ENCODE measurements at regions not wholly inside any gene's neighbourhood (a gene's known extent, or its start where the extent isn't known, plus 50 kb on each side); places are given as distances from the start of the nearest gene placed in this dataset.
"Not testable (repeated sequence)": the region's sequence is repeated elsewhere in the genome, so short reads cannot be mapped to it uniquely, and the experiment has no call there.

DNA sequence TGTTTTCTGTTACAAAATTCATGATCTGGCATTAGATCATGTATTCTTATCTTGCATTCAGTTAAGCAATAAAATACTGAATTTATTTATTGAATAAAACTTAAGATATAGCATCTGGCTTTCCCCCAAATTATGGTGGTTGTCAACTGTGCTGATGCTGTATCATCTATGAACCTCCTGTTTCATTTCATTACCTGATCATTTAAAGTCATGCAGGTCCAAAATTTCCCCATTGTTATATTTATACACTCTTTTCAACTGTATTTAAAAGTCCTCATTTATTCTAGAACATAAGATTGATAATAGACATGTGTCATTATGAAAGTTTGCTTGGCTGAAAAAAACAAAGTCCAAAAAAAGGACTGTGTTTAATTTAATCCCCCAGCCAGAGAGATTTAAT is 627.4 kb upstream of the ADGRB3 start:
- DNase-seq: no peak

GRCh38 chr6:67986694-67987232 is 648.3 kb upstream of the ADGRB3 start:
- DNase-seq: no peak

GRCh38 chr6:67976486-67976885 is 658.6 kb upstream of the ADGRB3 start:
- DNase-seq: no peak

DNA sequence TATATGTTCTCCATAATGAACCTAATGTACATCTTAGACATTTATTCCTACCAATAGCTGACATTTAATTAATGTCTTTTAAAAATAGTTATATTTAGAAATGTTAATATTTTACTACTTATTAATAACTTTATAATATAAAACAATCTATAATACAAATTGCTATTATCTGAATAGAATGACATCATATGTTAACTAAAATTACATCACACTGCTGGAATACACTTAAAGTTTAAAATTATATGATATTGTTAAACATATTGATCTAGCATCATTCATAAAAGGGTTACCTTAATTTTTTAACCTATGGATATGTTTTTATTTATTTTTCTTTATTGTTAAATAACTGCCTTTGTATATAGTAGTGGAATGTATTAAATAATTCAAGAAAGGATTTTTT is 660.2 kb upstream of the ADGRB3 start:
- no peak for DNase-seq

DNA sequence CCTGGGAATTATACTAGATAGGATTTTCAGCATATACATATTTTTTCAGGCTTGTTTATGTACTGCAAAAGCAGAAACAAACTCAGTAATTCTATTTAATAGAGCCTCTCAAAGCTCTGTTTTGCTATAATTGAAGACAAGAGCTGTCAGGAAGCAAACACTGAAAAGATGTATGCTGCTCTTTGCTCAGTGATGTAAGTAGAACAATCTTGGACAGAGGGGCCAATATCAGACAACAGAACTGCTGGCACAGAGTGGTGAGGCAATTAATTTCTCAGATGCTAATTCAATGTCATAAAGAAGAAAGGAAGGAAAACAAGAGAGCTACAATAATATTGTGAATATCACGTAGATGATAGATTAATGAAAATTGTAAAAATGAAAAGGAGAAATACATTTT is 663.3 kb upstream of the ADGRB3 start:
- no peak for DNase-seq

DNA sequence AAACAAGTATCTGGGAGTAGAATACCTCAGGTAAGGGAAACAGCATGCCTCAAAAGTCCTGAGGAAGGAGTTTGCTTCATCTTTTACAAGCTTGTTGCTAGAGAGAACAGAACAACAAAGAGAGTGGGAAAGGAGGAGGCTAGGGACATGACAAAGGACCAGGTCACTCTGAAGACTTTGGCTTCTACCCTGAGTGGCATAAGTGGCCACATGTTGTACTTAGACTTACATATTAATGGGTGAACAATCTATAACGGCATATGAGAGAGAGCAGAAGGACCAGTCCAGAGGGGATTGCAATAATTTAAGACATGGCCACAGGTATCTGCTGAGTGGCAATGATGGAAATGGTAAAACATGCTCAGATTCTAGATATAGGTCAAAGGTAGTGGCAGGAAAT is 668.3 kb upstream of the ADGRB3 start:
- no peak for DNase-seq

GRCh38 chr6:67956352-67956751 is 678.7 kb upstream of the ADGRB3 start:
- DNase-seq: no peak

- DNase-seq: no peak
Observed at GRCh38 chr6:67952948-67953347, 682.1 kb upstream of the ADGRB3 start.

DNA sequence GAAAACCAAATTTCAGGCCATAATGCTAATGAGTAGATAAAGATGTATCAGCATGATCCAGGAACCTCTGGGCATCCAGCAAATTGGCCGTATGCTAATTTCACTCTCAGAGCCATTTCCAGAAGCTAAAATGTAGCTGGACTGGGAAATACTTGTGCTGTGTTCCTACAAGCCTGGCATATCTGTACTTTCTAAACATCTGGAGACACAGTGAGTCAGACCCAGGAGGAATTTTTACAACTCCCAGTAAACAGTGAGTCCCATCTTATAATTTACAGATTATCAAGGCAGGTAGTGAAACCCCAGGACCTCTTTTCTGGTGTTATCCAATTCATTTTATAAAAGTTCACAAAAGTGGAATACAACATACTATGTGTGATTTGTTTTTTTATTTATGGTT is 683.0 kb upstream of the ADGRB3 start:
- DNase-seq: no peak

DNA sequence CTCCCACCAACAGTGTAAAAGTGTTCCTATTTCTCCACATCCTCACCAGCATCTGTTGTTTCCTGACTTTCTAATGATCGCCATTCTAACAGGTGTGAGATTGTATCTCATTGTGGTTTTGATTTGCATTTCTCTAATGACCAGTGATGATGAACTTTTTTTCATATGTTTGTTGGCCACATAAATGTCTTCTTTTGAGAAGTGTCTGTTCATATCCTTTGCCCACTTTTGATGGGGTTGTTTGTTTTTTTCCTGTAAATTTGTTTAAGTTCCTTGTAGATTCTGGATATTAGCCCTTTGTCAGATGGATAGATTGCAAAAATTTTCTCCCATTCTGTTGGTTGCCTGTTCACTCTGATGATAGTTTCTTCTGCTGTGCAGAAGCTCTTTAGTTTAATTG is 687.3 kb upstream of the ADGRB3 start:
- DNase-seq: not testable (repeated sequence)

DNA sequence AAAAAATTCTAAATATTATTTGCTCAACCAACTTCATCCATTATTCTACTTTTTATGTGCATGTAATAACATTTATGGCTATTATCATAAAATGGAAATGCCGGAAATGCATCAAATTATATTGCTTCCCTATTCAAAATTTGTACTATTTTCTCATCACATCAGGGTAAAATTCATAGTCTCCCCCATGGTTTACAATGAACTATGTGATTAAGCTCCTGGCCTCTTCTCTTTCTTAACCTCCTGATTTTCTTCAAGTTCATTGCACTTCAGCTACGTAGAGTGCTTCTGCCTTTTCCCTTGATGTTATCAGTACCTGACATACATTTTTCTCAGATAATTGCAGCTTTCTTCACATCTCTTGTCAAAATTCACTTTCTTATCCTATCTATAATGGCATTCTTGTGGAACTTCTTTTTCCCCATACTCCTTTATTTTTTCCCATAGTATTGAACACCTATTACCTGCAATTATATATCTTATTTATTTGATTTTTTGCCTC is 699.1 kb upstream of the ADGRB3 start:
- DNase-seq: no peak

GRCh38 chr6:67933278-67933677 is 701.8 kb upstream of the ADGRB3 start:
- DNase-seq: no peak

DNA sequence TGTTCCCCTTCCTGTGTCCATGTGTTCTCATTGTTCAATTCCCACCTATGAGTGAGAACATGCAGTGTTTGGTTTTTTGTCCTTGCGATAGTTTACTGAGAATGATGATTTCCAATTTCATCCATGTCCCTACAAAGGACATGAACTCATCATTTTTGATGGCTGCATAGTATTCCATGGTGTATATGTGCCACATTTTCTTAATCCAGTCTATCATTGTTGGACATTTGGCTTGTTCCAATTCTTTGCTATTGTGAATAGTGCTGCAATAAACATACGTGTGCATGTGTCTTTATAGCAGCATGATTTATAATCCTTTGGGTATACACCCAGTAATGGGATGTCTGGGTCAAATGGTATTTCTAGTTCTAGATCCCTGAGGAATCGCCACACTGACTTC is 712.5 kb upstream of the ADGRB3 start:
- DNase-seq: not testable (repeated sequence)

GRCh38 chr6:67920040-67920439 is 715.0 kb upstream of the ADGRB3 start:
- DNase-seq: not testable (repeated sequence)

- no peak for DNase-seq
Observed at GRCh38 chr6:67916399-67916798, 718.7 kb upstream of the ADGRB3 start.

- DNase-seq: no peak
Observed at GRCh38 chr6:67914419-67914818, 720.7 kb upstream of the ADGRB3 start.

- DNase-seq: no peak
Observed at GRCh38 chr6:67909354-67909753, 725.7 kb upstream of the ADGRB3 start.

GRCh38 chr6:67908379-67908778 is 726.7 kb upstream of the ADGRB3 start:
- no peak for DNase-seq

- not testable (repeated sequence) for DNase-seq
Observed at GRCh38 chr6:67904735-67905134, 730.3 kb upstream of the ADGRB3 start.

- DNase-seq: no peak
Observed at GRCh38 chr6:67898875-67899274, 736.2 kb upstream of the ADGRB3 start.

- no peak for DNase-seq
Observed at GRCh38 chr6:67897998-67898607, 737.0 kb upstream of the ADGRB3 start.

DNA sequence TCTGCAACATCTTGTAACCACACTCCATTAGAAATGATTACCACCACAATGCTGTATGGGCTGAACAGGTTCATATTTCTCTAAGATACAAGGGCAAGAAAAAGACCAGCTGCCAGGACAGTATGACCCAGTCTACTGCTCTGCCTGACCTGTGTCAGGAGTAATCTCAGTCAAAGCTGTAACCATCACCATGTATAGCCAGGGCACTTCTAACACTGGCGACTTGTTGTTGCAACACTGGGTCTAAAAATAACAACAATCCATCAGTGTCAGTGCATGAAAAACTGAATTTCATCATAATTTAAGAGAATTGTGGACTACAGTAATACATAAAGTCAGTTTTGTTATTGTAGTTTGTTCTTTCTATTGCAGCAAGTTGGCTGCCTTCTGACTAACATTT is 738.6 kb upstream of the ADGRB3 start:
- no peak for DNase-seq

- DNase-seq: no peak
Observed at GRCh38 chr6:67889682-67889995, 745.4 kb upstream of the ADGRB3 start.

DNA sequence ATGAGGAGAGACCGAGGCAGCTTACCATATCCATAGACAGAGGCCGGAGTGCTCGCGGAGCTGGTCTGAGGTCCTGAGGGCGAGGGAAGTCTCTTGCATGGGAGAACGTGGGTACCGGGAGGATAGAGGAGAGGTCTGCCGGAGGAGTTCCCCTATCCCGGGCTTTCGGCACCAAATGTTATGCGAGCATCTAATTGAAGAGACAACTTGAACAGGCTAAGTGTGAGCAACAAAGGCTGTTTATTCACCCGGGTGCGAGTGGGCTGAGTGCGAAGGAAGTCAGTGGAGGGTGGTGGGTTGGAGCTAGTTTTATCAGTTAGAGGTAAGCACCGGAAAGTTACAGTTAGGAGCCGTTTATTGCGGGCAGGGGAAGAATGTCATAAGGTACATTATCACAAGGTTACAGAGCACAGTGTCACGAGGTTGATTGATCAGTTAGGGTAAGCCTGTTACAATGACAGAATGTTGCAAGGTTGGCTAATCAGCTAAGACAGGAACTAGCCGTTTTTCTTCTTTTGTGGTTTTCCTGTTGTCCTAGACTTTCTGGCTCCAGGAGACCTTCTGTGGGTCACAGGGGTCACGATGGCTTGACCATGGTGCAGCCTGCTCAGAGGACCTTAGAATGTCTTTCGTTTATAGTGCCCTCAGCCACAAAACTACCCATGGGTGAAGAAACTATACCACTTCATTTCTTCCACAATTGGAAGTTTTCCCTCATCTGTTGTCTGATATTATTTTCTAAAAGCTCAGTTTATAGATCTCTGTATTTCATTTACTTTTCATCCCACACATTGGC is 746.0 kb upstream of the ADGRB3 start:
- no peak for DNase-seq

GRCh38 chr6:67888546-67888885 is 746.6 kb upstream of the ADGRB3 start:
- no peak for DNase-seq
